SK-N-SH treated with all-trans-retinoic acid at 6 μM for 48 hours (cell line): ENCODE measurements at regions not wholly inside any gene's neighbourhood (a gene's known extent, or its start where the extent isn't known, plus 50 kb on each side); places are given as distances from the start of the nearest gene placed in this dataset.
A peak's percentile ranks its signal among the peaks of the same experiment; 100 is the strongest.

Experiments used
- ATAC-seq: fragments of 200-7000 bp; cut with Tn5 transposase; 3 replicates; pipeline ENCODE4 v1.9.1; 2020; ENCODE audit warnings: mild to moderate bottlenecking, moderate library complexity
- ARNTL ChIP-seq: fragments of 450-650 bp; formaldehyde crosslinking; IDR thresholded peaks from 2 replicates; pipeline ENCODE4 v1.5.0; 2020; ENCODE audit warnings: low read depth, mild to moderate bottlenecking, moderate library complexity, borderline replicate concordance
- BACH2 ChIP-seq: fragments of 250-450 bp; sonication (Bioruptor Pico); IDR thresholded peaks from 2 replicates; pipeline ENCODE4 v1.9.0; 2021; ENCODE audit warnings: mild to moderate bottlenecking, borderline replicate concordance
- ESRRG ChIP-seq: fragments of 250-450 bp; sonication (Bioruptor Pico); IDR thresholded peaks from 2 replicates; pipeline ENCODE4 v1.6.1; 2021; ENCODE audit warnings: mild to moderate bottlenecking
- GLIS3 ChIP-seq: fragments of 250-450 bp; sonication (Bioruptor Pico); IDR thresholded peaks from 2 replicates; pipeline ENCODE4 v1.5.0; 2020; ENCODE audit warnings: mild to moderate bottlenecking, moderate library complexity
- ISL1 ChIP-seq: fragments of 250-450 bp; sonication (Bioruptor Pico); IDR thresholded peaks from 2 replicates; pipeline ENCODE4 v2.1.2; 2022; ENCODE audit warnings: mild to moderate bottlenecking, moderate library complexity
- OSR1 ChIP-seq: fragments of 250-450 bp; sonication (Bioruptor Pico); IDR thresholded peaks from 2 replicates; pipeline ENCODE4 v1.8.0; 2022; ENCODE audit warnings: moderate library complexity, mild to moderate bottlenecking, inconsistent platforms
- PATZ1 ChIP-seq: fragments of 250-450 bp; sonication (Bioruptor Pico); IDR thresholded peaks from 2 replicates; pipeline ENCODE4 v1.8.0; 2020; ENCODE audit warnings: mild to moderate bottlenecking, moderate library complexity, borderline replicate concordance
- PPARA ChIP-seq: fragments of 250-450 bp; sonication (Bioruptor Pico); IDR thresholded peaks from 2 replicates; pipeline ENCODE4 v1.5.0; 2020; ENCODE audit warnings: mild to moderate bottlenecking, borderline replicate concordance
- RARB ChIP-seq: fragments of 250-450 bp; sonication (Bioruptor Pico); IDR thresholded peaks from 2 replicates; pipeline ENCODE4 v1.8.0; 2021; ENCODE audit warnings: mild to moderate bottlenecking, moderate library complexity
- SNAI2 ChIP-seq: fragments of 250-450 bp; sonication (Bioruptor Pico); IDR thresholded peaks from 2 replicates; pipeline ENCODE4 v1.5.0; 2020; ENCODE audit warnings: mild to moderate bottlenecking, moderate library complexity
- TCF4 ChIP-seq: fragments of 250-450 bp; sonication (Bioruptor Pico); IDR thresholded peaks from 2 replicates; pipeline ENCODE4 v1.8.0; 2021; ENCODE audit warnings: mild to moderate bottlenecking, moderate library complexity, borderline replicate concordance
- TOX ChIP-seq: fragments of 250-450 bp; sonication (Bioruptor Pico); IDR thresholded peaks from 2 replicates; pipeline ENCODE4 v1.8.0; 2021; ENCODE audit warnings: mild to moderate bottlenecking, moderate library complexity, borderline replicate concordance
- ZC3H10 ChIP-seq: fragments of 250-450 bp; sonication (Bioruptor Pico); IDR thresholded peaks from 2 replicates; pipeline ENCODE4 v1.5.1; 2021; ENCODE audit warnings: mild to moderate bottlenecking, moderate library complexity
- ZFP3 ChIP-seq: fragments of 250-450 bp; sonication (Bioruptor Pico); IDR thresholded peaks from 2 replicates; pipeline ENCODE4 v1.5.0; 2020; ENCODE audit warnings: mild to moderate bottlenecking, moderate library complexity
- ZFP30 ChIP-seq: fragments of 450-650 bp; formaldehyde crosslinking; IDR thresholded peaks from 2 replicates; pipeline ENCODE4 v1.5.0; 2022; ENCODE audit warnings: mild to moderate bottlenecking, moderate library complexity
- ZNF565 ChIP-seq: fragments of 450-650 bp; formaldehyde crosslinking; conservative IDR thresholded peaks from 2 replicates; pipeline ENCODE4 v1.5.0; 2020; ENCODE audit warnings: low read depth, mild to moderate bottlenecking, moderate library complexity
- ZNF70 ChIP-seq: fragments of 450-650 bp; formaldehyde crosslinking; IDR thresholded peaks from 2 replicates; pipeline ENCODE4 v1.5.0; 2020; ENCODE audit warnings: mild to moderate bottlenecking, moderate library complexity
- TF ChIP-seq, protein P1 (sequence below): fragments of 250-450 bp; sonication (Bioruptor Pico); IDR thresholded peaks from 2 replicates; pipeline ENCODE4 v1.5.0; 2020; ENCODE audit warnings: mild to moderate bottlenecking, moderate library complexity
- TF ChIP-seq, protein P2 (sequence below): fragments of 250-450 bp; sonication (Bioruptor Pico); IDR thresholded peaks from 2 replicates; pipeline ENCODE4 v1.8.0; 2021; ENCODE audit warnings: low read depth, mild to moderate bottlenecking, moderate library complexity, borderline replicate concordance

DNA sequence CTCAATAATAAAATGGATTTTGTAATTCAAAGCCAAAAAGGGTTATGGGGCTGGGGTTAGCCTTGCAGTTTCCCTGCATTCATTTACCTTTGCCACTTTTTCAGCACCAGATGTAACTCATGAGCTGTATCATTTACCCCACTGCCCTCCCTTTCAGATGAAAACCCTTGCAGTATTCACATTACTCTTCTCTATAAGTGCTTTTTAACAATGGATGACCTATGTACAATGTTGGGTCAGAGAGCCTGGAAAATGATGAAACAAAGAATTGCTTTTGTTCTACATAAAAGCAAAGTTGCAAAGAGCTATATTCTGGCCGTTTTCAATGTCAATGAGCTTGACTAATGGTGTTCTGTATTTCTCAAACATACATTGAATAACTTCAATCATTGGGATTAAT is 189.7 kb downstream of the TMEM26 start (continued):
- TF ChIP-seq ISL1 (CRISPR knock-in tag) = no peak
- TF ChIP-seq ARNTL (CRISPR knock-in tag) = no peak

DNA sequence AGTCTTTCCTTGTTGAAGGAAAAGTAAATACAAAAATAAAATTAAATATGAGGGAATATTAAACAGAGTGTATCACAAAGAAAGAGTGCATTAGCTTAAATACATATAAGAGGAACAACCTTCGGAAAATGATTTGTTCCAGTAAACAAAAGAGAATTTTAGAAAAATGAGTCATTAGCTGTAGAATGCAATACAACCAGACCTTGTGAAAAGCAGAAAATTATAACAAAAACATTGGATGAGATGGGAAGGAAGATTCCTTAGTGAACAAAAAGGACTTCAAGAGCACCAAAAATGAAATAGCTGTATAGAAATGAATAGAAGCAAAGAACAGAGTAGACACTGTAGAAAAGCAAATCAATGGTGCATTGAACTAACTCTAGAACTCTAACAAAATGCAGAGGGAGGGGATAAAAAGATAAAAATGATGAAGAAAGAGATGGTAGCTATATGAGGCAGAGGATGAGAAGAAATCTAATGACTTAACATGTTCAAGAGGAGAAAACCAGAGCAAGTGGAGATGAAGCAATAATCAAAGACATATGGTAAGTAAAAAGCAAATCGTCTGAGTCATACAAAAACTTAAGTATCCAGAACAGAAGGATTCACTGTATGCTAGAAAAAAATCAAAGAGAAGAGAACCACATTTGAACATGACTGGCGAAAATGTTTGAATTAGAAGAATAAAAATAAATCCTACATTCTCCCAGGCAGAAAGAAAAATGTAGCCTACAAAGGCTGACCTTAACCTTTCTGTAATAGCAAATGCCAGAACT is 190.5 kb downstream of the TMEM26 start:
- no peak for TF ChIP-seq GLIS3 (CRISPR knock-in tag)
- TF ChIP-seq ZFP3 = no peak
- TF ChIP-seq, protein P1, sequence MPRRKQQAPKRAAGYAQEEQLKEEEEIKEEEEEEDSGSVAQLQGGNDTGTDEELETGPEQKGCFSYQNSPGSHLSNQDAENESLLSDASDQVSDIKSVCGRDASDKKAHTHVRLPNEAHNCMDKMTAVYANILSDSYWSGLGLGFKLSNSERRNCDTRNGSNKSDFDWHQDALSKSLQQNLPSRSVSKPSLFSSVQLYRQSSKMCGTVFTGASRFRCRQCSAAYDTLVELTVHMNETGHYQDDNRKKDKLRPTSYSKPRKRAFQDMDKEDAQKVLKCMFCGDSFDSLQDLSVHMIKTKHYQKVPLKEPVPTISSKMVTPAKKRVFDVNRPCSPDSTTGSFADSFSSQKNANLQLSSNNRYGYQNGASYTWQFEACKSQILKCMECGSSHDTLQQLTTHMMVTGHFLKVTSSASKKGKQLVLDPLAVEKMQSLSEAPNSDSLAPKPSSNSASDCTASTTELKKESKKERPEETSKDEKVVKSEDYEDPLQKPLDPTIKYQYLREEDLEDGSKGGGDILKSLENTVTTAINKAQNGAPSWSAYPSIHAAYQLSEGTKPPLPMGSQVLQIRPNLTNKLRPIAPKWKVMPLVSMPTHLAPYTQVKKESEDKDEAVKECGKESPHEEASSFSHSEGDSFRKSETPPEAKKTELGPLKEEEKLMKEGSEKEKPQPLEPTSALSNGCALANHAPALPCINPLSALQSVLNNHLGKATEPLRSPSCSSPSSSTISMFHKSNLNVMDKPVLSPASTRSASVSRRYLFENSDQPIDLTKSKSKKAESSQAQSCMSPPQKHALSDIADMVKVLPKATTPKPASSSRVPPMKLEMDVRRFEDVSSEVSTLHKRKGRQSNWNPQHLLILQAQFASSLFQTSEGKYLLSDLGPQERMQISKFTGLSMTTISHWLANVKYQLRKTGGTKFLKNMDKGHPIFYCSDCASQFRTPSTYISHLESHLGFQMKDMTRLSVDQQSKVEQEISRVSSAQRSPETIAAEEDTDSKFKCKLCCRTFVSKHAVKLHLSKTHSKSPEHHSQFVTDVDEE (CRISPR knock-in tag) = no peak
- TF ChIP-seq SNAI2 (CRISPR knock-in tag) = no peak
- TF ChIP-seq ESRRG = no peak
- TF ChIP-seq ARNTL (CRISPR knock-in tag) = no peak
- no peak for TF ChIP-seq ZC3H10 (CRISPR knock-in tag)
- no peak for TF ChIP-seq TCF4 (CRISPR knock-in tag)
- TF ChIP-seq ZFP30 (CRISPR knock-in tag) = no peak
- TF ChIP-seq ZNF565 (CRISPR knock-in tag) = no peak
- TF ChIP-seq PPARA (CRISPR knock-in tag) = no peak
- no peak for TF ChIP-seq TOX (CRISPR knock-in tag)
- TF ChIP-seq, protein P2, sequence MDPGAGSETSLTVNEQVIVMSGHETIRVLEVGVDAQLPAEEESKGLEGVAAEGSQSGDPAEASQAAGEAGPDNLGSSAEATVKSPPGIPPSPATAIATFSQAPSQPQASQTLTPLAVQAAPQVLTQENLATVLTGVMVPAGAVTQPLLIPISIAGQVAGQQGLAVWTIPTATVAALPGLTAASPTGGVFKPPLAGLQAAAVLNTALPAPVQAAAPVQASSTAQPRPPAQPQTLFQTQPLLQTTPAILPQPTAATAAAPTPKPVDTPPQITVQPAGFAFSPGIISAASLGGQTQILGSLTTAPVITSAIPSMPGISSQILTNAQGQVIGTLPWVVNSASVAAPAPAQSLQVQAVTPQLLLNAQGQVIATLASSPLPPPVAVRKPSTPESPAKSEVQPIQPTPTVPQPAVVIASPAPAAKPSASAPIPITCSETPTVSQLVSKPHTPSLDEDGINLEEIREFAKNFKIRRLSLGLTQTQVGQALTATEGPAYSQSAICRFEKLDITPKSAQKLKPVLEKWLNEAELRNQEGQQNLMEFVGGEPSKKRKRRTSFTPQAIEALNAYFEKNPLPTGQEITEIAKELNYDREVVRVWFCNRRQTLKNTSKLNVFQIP (CRISPR knock-in tag) = no peak
- no peak for TF ChIP-seq ISL1 (CRISPR knock-in tag)
- no peak for TF ChIP-seq BACH2
- TF ChIP-seq OSR1 (CRISPR knock-in tag) = no peak
- no peak for TF ChIP-seq RARB (CRISPR knock-in tag)
- TF ChIP-seq PATZ1 (CRISPR knock-in tag) = no peak
- ATAC-seq = peak; percentile 56

DNA sequence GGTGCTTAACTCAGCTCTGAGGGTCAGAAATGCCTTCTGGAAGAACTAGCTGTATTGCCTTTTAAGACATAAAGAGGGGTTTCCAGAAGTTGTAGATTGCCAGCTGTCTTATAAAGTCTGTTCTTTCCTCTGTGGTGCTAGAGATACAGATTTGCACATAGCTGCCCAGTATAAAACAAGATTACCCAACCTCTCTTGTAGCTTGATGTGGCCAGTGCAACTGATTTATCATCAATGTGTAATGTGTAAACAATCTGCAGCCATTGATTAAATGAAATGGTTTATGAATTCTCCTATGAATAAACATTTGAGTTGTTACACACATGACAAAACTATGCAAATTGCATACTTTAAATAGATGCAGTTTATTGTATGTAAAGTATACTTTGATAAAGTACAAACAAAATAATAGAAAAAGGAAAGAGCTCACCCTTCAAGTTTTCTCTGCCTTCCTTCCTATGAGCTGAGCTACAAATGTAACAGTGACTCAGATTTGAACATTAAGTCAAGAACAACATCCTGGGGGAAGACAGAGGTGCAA is 195.2 kb downstream of the TMEM26 start:
- no peak for TF ChIP-seq ZNF565 (CRISPR knock-in tag)
- no peak for TF ChIP-seq RARB (CRISPR knock-in tag)
- no peak for TF ChIP-seq PPARA (CRISPR knock-in tag)
- TF ChIP-seq PATZ1 (CRISPR knock-in tag) = no peak
- TF ChIP-seq, protein P1 (CRISPR knock-in tag) = no peak
- TF ChIP-seq ZNF70 (CRISPR knock-in tag) = no peak
- TF ChIP-seq TOX (CRISPR knock-in tag) = no peak
- ATAC-seq = no peak
